HepG2 (cell line): ENCODE measurements at regions not wholly inside any gene's neighbourhood (a gene's known extent, or its start where the extent isn't known, plus 50 kb on each side); places are given as distances from the start of the nearest gene placed in this dataset.
"Not testable (repeated sequence)": the region's sequence is repeated elsewhere in the genome, so short reads cannot be mapped to it uniquely, and the experiment has no call there.

Experiments
- ATAC-seq: fragments of 200-7000 bp; cut with Tn5 transposase; 3 replicates; pipeline ENCODE4 v1.9.1; 2020; ENCODE audit warnings: mild to moderate bottlenecking, moderate library complexity
- BruUV-seq: library from RNA; stranded (reverse); fragments of 400-500 nt; replicated peaks from 2 replicates; lab custom pipeline; 2021; lab: Mats Ljungman, UMichigan
- CTCF ChIA-PET: fragments of 300-600 bp; formaldehyde crosslinking; extraction: SDS; loops from one replicate; lab custom pipeline; 2021; ENCODE audit warnings: low total read pairs, inconsistent platforms, low intra/inter-chr PET ratio; lab: Yijun Ruan, JAX
- POLR2A ChIA-PET: fragments of 350-600 bp; sonication (Branson Sonifier 250); formaldehyde crosslinking; loops from one replicate; lab custom pipeline; 2020; ENCODE audit warnings: antibody characterized with exemption, inconsistent platforms; lab: Yijun Ruan, JAX
- DNase-seq: peaks from one replicate; pipeline ENCODE4 v3.0.0-alpha.2; 2015; ENCODE audit warnings: low spot score
- FAIRE-seq: peaks from 3 replicates; lab custom pipeline; 2011; peaks lifted over from hg19 to GRCh38; lab: Jason Lieb, UNC
- H2AFZ ChIP-seq: one replicate; pipeline ENCODE4 v1.6.1; 2011; ENCODE audit warnings: low read length, inconsistent platforms
- H3K27ac ChIP-seq: fragments of 300-600 bp; 3 replicates; pipeline ENCODE4 v1.8.0; 2011; ENCODE audit warnings: mixed run types, mild to moderate bottlenecking, mixed read lengths, low read length, inconsistent platforms; ENCODE audit not compliant: insufficient read depth; ENCODE audit errors: extremely low read length
- H3K27me3 ChIP-seq, 2 experiments: fragments of 200-600 bp in 1 of 2; 2 replicates in 1 of 2; 3 replicates in 1 of 2; pipeline versions ENCODE4 v1.6.0 to v1.8.0; 2011; ENCODE audit warnings: low read length in 2 of 2, mild to moderate bottlenecking in 2 of 2, moderate library complexity in 2 of 2, inconsistent platforms in 1 of 2; ENCODE audit not compliant: insufficient read depth in 2 of 2, control insufficient read depth in 1 of 2
- H3K36me3 ChIP-seq, 2 experiments: fragments of 200-600 bp in 1 of 2; replicated peaks in 1 of 2; 2 replicates in 1 of 2; 3 replicates in 1 of 2; pipeline versions ENCODE4 v1.5.1 to v1.8.0; 2011; ENCODE audit warnings: low read length in 2 of 2, inconsistent platforms in 1 of 2; ENCODE audit not compliant: insufficient read depth in 2 of 2, control insufficient read depth in 1 of 2
- H3K4me1 ChIP-seq: 2 replicates; pipeline ENCODE4 v1.5.1; 2012; ENCODE audit warnings: low read length, inconsistent platforms; ENCODE audit not compliant: insufficient read depth
- H3K4me2 ChIP-seq: 2 replicates; pipeline ENCODE4 v1.6.0; 2011; ENCODE audit warnings: low read depth, low read length, inconsistent platforms
- H3K4me3 ChIP-seq, 3 experiments: fragments of 200-600 bp in 1 of 3; sonication (generic), shearing (Covaris generic) in 1 of 3; replicated peaks in 1 of 3; 2 replicates each; pipeline ENCODE4 v1.5.1; 2011 to 2016; ENCODE audit warnings: low read length in 3 of 3, inconsistent platforms in 2 of 3, low read depth in 2 of 3, mild to moderate bottlenecking in 2 of 3, control low read depth in 1 of 3, mixed read lengths in 1 of 3; ENCODE audit not compliant: insufficient read depth in 1 of 3
- H3K79me2 ChIP-seq: one replicate; pipeline ENCODE4 v1.6.1; 2011; ENCODE audit warnings: low read length, inconsistent platforms; ENCODE audit not compliant: insufficient read depth
- H3K9ac ChIP-seq: 2 replicates; pipeline ENCODE4 v1.6.0; 2011; ENCODE audit warnings: mild to moderate bottlenecking, low read depth, low read length, inconsistent platforms; ENCODE audit not compliant: insufficient read depth
- H3K9me3 ChIP-seq: 2 replicates; pipeline ENCODE4 v1.5.1; 2012; ENCODE audit warnings: mild to moderate bottlenecking, low read length
- H4K20me1 ChIP-seq: 2 replicates; pipeline ENCODE4 v1.6.0; 2011; ENCODE audit warnings: inconsistent platforms, mild to moderate bottlenecking, low read length, moderate library complexity; ENCODE audit not compliant: insufficient read depth
- AKNA ChIP-seq: sonication (generic); formaldehyde crosslinking; IDR thresholded peaks from 2 replicates; pipeline ENCODE4 v1.4.0; 2020; ENCODE audit warnings: missing genetic modification reagents, borderline replicate concordance
- ERF ChIP-seq: IDR thresholded peaks from 2 replicates; pipeline ENCODE4 v1.6.1; 2018; ENCODE audit warnings: missing biosample characterization, missing genetic modification reagents
- HNF4A ChIP-seq: sonication (generic); formaldehyde crosslinking; IDR thresholded peaks from 2 replicates; pipeline ENCODE4 v1.4.0; 2020; ENCODE audit warnings: missing genetic modification reagents
- MED1 ChIP-seq: sonication (generic); formaldehyde crosslinking; IDR thresholded peaks from 2 replicates; pipeline ENCODE4 v1.4.0; 2020; ENCODE audit warnings: missing genetic modification reagents
- TAF15 ChIP-seq: fragments of 200-400 bp; formaldehyde crosslinking; IDR thresholded peaks from one replicate; pipeline ENCODE4 v1.6.1; 2018; ENCODE audit warnings: mild to moderate bottlenecking, low read depth, low read length; ENCODE audit not compliant: poor library complexity, severe bottlenecking
- YY1 ChIP-seq: IDR thresholded peaks from 2 replicates; pipeline ENCODE4 v1.6.1; 2011; ENCODE audit warnings: low read length, low read depth, moderate library complexity, mild to moderate bottlenecking; ENCODE audit not compliant: insufficient read depth, insufficient replicate concordance
- ZNF160 ChIP-seq: sonication (generic); formaldehyde crosslinking; IDR thresholded peaks from 2 replicates; pipeline ENCODE4 v1.8.0; 2022; ENCODE audit warnings: mild to moderate bottlenecking, inconsistent platforms, missing genetic modification reagents
- ZNF230 ChIP-seq: sonication (generic); formaldehyde crosslinking; IDR thresholded peaks from 2 replicates; pipeline ENCODE4 v1.4.0; 2020; ENCODE audit warnings: mild to moderate bottlenecking, missing genetic modification reagents
- ZNF749 ChIP-seq: sonication (generic); formaldehyde crosslinking; IDR thresholded peaks from 2 replicates; pipeline ENCODE4 v1.8.0; 2022; ENCODE audit warnings: mild to moderate bottlenecking, missing genetic modification reagents, moderate library complexity, borderline replicate concordance
- WGBS: methylation state at CpG from one replicate; pipeline ENCODE4 v1.1.6; 2017; ENCODE audit warnings: low lambda C conversion rate; 5-methylcytosine and 5-hydroxymethylcytosine counted together
- in situ Hi-C: cut with HindIII; loops from 2 replicates; pipeline ENCODE4 v1.10.0; 2017; ENCODE audit warnings: low pct_unique_long_range_greater_than_20kb; ENCODE audit not compliant: extremely low pct_ligation_motif_present
- intact Hi-C: fragments of 100-400 bp; cut with micrococcal nuclease; formaldehyde crosslinking; loops from one replicate; pipeline ENCODE4 v1.10.0; 2022; ENCODE audit not compliant: unreplicated experiment
- TF ChIP-seq, protein P1 (sequence below): sonication (generic); formaldehyde crosslinking; IDR thresholded peaks from 2 replicates; pipeline ENCODE4 v1.5.1; 2020; ENCODE audit warnings: missing genetic modification reagents, mild to moderate bottlenecking, borderline replicate concordance

DNA sequence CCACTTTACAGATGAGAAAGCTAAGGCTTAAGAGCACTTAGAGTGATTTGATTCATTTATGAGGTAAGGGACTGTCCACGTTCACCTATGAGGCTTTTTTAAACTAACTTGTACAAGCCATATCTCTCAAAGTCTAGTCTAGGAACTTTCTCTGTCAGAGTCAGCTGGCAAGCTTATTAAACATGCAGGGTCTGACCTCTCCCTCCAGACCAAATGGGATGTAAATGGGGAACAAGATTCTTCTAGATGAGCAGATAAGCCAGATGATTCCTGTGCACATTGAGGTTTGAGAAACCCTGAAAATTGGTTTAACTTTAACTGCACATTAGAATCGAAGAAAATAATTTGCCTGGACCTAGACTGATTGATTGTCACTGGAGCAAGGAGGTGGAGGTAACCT, 160.0 kb upstream of the SPRY1 start:
- BruUV-seq = no TSS peak
- Histone ChIP-seq H3K4me1 (no peaks in the 10 kb centered on the region), H2AFZ (no peak overlapping the region), H3K4me2 (no peak overlapping the region), H3K36me3 (no peaks in the 10 kb centered on the region), H3K9ac (no peak overlapping the region), H4K20me1 (no peaks in the 10 kb centered on the region)
- intact Hi-C loops = no loop called here
- CTCF ChIA-PET = no interaction called here
- DNase-seq (no peak), FAIRE-seq (no peak)
- WGBS = 88% methylated on average over 2 of the region's 2 CpGs
- TF ChIP-seq, protein P1, sequence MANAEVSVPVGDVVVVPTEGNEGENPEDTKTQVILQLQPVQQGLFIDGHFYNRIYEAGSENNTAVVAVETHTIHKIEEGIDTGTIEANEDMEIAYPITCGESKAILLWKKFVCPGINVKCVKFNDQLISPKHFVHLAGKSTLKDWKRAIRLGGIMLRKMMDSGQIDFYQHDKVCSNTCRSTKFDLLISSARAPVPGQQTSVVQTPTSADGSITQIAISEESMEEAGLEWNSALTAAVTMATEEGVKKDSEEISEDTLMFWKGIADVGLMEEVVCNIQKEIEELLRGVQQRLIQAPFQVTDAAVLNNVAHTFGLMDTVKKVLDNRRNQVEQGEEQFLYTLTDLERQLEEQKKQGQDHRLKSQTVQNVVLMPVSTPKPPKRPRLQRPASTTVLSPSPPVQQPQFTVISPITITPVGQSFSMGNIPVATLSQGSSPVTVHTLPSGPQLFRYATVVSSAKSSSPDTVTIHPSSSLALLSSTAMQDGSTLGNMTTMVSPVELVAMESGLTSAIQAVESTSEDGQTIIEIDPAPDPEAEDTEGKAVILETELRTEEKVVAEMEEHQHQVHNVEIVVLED (CRISPR knock-in tag) = no peak
- TF ChIP-seq MED1 (CRISPR knock-in tag) (no peak), ZNF749 (CRISPR knock-in tag) (no peak), ERF (CRISPR knock-in tag) (no peak), TAF15 (no peak), AKNA (CRISPR knock-in tag) (no peak), ZNF160 (CRISPR knock-in tag) (no peak), ZNF230 (CRISPR knock-in tag) (no peak), HNF4A (no peak), YY1 (no peak)
- TF ChIP-seq, all 625 proteins: peak for 0
- in situ Hi-C loops = no loop called here
- H3K79me2 ChIP-seq = no peaks in the 10 kb centered on the region
- H3K27me3 ChIP-seq = no peaks in the 10 kb centered on the region
- no peaks in the 10 kb centered on the region for H3K9me3 ChIP-seq
- no peak overlapping the region for H3K4me3 ChIP-seq
- H3K27ac ChIP-seq = no peak overlapping the region
- POLR2A ChIA-PET = no interaction called here
- no peak for ATAC-seq

DNA sequence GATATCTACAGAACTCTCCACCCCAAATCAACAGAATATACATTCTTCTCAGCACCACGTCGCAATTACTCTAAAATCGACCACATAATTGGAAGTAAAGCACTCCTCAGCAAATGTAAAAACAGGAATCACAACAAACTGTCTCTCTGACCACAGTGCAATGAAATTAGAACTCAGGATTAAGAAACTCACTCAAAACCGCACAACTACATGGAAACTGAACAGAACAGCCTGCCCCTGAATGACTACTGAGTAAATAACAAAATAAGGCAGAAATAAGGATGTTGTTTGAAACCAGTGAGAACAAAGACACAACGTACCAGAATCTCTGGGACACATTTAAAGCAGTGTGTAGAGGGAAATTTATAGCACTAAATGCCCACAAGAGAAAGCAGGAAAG, 156.3 kb upstream of the SPRY1 start:
- H2AFZ ChIP-seq, H3K4me1 ChIP-seq, H3K27ac ChIP-seq, intact Hi-C loops, H3K9me3 ChIP-seq, CTCF ChIA-PET, H3K36me3 ChIP-seq, in situ Hi-C loops, H3K27me3 ChIP-seq, H3K79me2 ChIP-seq, DNase-seq, POLR2A ChIA-PET, H3K4me3 ChIP-seq, BruUV-seq, FAIRE-seq, H3K9ac ChIP-seq, H4K20me1 ChIP-seq, H3K4me2 ChIP-seq, ATAC-seq: not testable (repeated sequence)
- 99% methylated on average over 5 of the region's 5 CpGs for WGBS
